ENCODE measurements at regions not wholly inside any gene's neighbourhood (a gene's known extent, or its start where the extent isn't known, plus 50 kb on each side); places are given as distances from the start of the nearest gene placed in this dataset.

- peaks cover 0 to 16% of the 10 kb centered on the region in 2 experiments; a peak in 1 of 5 replicates for H3K27me3 ChIP-seq (ENCODE audit: control insufficient read depth in 2 of 2, insufficient read depth in 2 of 2, low read length in 2 of 2)
Observed at GRCh38 chr2:236746833-236747232, 177.2 kb downstream of the ACKR3 start.

More at GRCh38 chr2:236746833-236747232, 177.2 kb downstream of the ACKR3 start:
- FAIRE-seq: no peak
- Histone ChIP-seq H3K9me3 (replicated peaks; ENCODE audit: control insufficient read depth, insufficient read depth, low read depth, low read length) (no peaks in the 10 kb centered on the region), H3K4me3 (no peak overlapping the region), H3K9ac (ENCODE audit: insufficient read depth in 1 of 2, low read depth in 2 of 2, low read length in 2 of 2) (no peak overlapping the region), H3K9me1 (ENCODE audit: control insufficient read depth, insufficient read depth, low read length) (no peaks in the 10 kb centered on the region), H3K4me1 (replicated peaks in 1 of 2; ENCODE audit: control insufficient read depth in 2 of 2, insufficient read depth in 2 of 2, low read length in 2 of 2) (no peaks in the 10 kb centered on the region), H3K79me2 (ENCODE audit: control insufficient read depth, insufficient read depth, low read length) (no peaks in the 10 kb centered on the region), H3K4me2 (ENCODE audit: insufficient read depth, low read length) (no peak overlapping the region), H4K20me1 (replicated peaks; ENCODE audit: control insufficient read depth, insufficient read depth, low read length) (peaks cover 7% of the 10 kb centered on the region; the same call in 1 of the 2 replicates), H2AFZ (ENCODE audit: low read depth, low read length) (no peak overlapping the region), H3K36me3 (ENCODE audit: control insufficient read depth, insufficient read depth, low read length) (no peaks in the 10 kb centered on the region), H3K27ac (ENCODE audit: extremely low read depth, low read depth, low read length) (no peak overlapping the region)
- intact Hi-C loops (cut with micrococcal nuclease): no loop called here
- in situ Hi-C loops (cut with MboI): no loop called here
- no peak for ATAC-seq
- ChIA-PET CTCF (ENCODE audit: low intra/inter-chr PET ratio) (no interaction called here), POLR2A (no interaction called here)
- WGBS (ENCODE audit: insufficient coverage, low coverage, missing lambda C conversion rate): 0% methylated on average over 9 of the region's 11 CpGs
- no TSS peak for BruUV-seq (replicated peaks)
- TF ChIP-seq ZNF282 (CRISPR knock-in tag; IDR thresholded peaks at IDR 0.05): no peak
- no peak for TF ChIP-seq ATF1 (CRISPR knock-in tag; IDR thresholded peaks at IDR 0.05)
- TF ChIP-seq ATF1 (tag; IDR thresholded peaks at IDR 0.05): no peak
- no peak for TF ChIP-seq CBFA2T2 (conservative IDR thresholded peaks at IDR 0.05)
- TF ChIP-seq ZBTB49 (CRISPR knock-in tag; IDR thresholded peaks at IDR 0.05; ENCODE audit: borderline replicate concordance): no peak
- no peak for TF ChIP-seq E2F5 (CRISPR knock-in tag; IDR thresholded peaks at IDR 0.05)
- TF ChIP-seq SMARCE1 (IDR thresholded peaks at IDR 0.05): no peak
- TF ChIP-seq SRF (CRISPR knock-in tag; IDR thresholded peaks at IDR 0.05): no peak
- TF ChIP-seq RHOXF2B (CRISPR knock-in tag; conservative IDR thresholded peaks at IDR 0.05): no peak
- TF ChIP-seq SRSF9 (IDR thresholded peaks at IDR 0.05; ENCODE audit: borderline replicate concordance, low read depth, low read length): no peak
- no peak for TF ChIP-seq ZBTB2 (IDR thresholded peaks at IDR 0.05)
- TF ChIP-seq TCF15 (CRISPR knock-in tag; IDR thresholded peaks at IDR 0.05): no peak
- TF ChIP-seq SMAD4 (CRISPR knock-in tag; conservative IDR thresholded peaks at IDR 0.05): no peak
- no peak for TF ChIP-seq GTF3C2 (IDR thresholded peaks at IDR 0.05; ENCODE audit: borderline replicate concordance, extremely low read depth, insufficient read length)
- no peak for TF ChIP-seq ERF (CRISPR knock-in tag; IDR thresholded peaks at IDR 0.05)
- DNase-seq (ENCODE audit: extremely low read depth in 1 of 4, low spot score in 3 of 4): no peak

All from K562 (cell line).